ACC112 (cell line): ENCODE measurements at regions not wholly inside any gene's neighbourhood (a gene's known extent, or its start where the extent isn't known, plus 50 kb on each side); places are given as distances from the start of the nearest gene placed in this dataset.

Experiments used
- H2AFZ ChIP-seq: fragments of 200-600 bp; sonication (generic); one replicate; pipeline ENCODE4 v1.6.0; 2017; ENCODE audit warnings: antibody characterized with exemption, low read length; ENCODE audit not compliant: unreplicated experiment
- H3K27ac ChIP-seq: fragments of 200-600 bp; sonication (generic); 2 replicates; pipeline ENCODE4 v1.5.1; 2014; ENCODE audit warnings: low read depth, mild to moderate bottlenecking, antibody characterized with exemption, low read length, moderate library complexity
- H3K27me3 ChIP-seq: fragments of 200-600 bp; sonication (generic); 2 replicates; pipeline ENCODE4 v1.6.1; 2014; ENCODE audit warnings: mild to moderate bottlenecking, antibody characterized with exemption, low read length, moderate library complexity, mixed read lengths; ENCODE audit not compliant: insufficient read depth
- H3K36me3 ChIP-seq: fragments of 200-600 bp; sonication (generic); 2 replicates; pipeline ENCODE4 v1.6.1; 2016; ENCODE audit warnings: mild to moderate bottlenecking, antibody characterized with exemption, low read length, moderate library complexity, mixed read lengths; ENCODE audit not compliant: insufficient read depth
- H3K4me1 ChIP-seq: fragments of 200-600 bp; sonication (generic); one replicate; pipeline ENCODE4 v1.6.1; 2016; ENCODE audit warnings: low read length, mixed read lengths; ENCODE audit not compliant: insufficient read depth, unreplicated experiment, control insufficient read depth
- H3K4me3 ChIP-seq: fragments of 200-600 bp; sonication (generic); 2 replicates; pipeline ENCODE4 v1.5.1; 2014; ENCODE audit warnings: mild to moderate bottlenecking, low read depth, low read length
- H3K79me2 ChIP-seq: fragments of 200-600 bp; sonication (generic); one replicate; pipeline ENCODE4 v1.6.0; 2016; ENCODE audit warnings: low read length; ENCODE audit not compliant: control insufficient read depth, unreplicated experiment, insufficient read depth

- Histone ChIP-seq H3K79me2 (no peaks in the 10 kb centered on the region), H3K4me3 (no peak overlapping the region), H3K27me3 (no peaks in the 10 kb centered on the region), H3K4me1 (peaks cover 8% of the 10 kb centered on the region), H3K36me3 (no peaks in the 10 kb centered on the region), H3K27ac (no peak overlapping the region), H2AFZ (no peak overlapping the region)
Measured at GRCh38 chr3:148128136-148128535, 569.6 kb upstream of the AGTR1 start.

DNA sequence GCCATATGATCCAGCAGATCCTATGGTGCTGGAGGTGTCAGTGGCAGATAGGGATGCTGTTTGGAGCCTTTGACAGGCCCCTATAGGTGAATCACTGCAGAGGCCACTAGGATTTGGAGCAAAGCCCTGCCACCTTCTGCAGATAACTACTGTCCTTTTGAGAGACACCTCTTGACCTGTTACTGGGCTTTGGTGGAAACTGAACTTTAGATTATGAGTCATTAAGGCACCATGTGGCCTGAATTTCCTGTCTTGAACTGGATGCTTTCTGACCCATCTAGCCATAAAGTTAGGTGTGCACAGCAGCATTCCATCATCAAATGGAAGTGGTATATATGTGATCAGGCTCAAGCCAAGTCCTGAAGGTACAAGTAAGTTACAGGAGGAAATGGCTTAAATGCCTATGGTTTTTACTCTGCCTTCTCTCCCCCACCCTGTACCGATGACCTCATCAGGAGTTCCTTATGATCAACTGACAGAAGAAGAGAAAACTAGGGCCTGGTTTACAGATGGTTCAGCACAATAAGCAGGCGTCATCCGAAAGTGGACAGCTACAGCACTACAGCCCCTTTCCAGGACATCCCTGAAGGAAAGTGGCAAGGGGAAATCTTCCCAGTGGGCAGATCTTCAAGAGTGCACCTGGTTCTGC is 565.6 kb upstream of the AGTR1 start:
- H3K36me3 ChIP-seq = no peaks in the 10 kb centered on the region
- no peaks in the 10 kb centered on the region for H3K79me2 ChIP-seq
- H2AFZ ChIP-seq = no peak overlapping the region
- H3K4me3 ChIP-seq = no peak overlapping the region
- peaks cover 8% of the 10 kb centered on the region for H3K4me1 ChIP-seq
- no peaks in the 10 kb centered on the region for H3K27me3 ChIP-seq
- no peak overlapping the region for H3K27ac ChIP-seq

DNA sequence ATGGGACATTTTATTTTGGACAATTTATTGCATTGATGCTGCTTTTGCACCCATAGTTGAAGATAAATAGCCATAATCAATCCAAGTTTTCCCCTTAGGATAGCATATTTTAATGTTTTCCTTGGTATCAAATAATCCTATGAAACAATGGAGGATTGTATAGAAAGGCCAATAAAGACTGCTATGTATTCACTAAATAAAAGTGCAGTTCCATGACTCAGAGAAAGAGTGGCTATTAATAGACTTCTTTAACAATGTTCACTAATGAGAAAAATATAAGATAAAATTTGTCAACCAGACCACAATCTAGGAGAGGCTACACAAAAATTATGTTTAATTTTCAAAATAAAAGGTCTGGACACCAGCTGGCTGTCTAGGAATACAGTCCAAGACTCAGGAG is 560.9 kb upstream of the AGTR1 start:
- Histone ChIP-seq H3K79me2 (no peaks in the 10 kb centered on the region), H2AFZ (no peak overlapping the region), H3K36me3 (no peaks in the 10 kb centered on the region), H3K4me1 (peaks cover 7% of the 10 kb centered on the region), H3K4me3 (no peak overlapping the region), H3K27ac (no peak overlapping the region), H3K27me3 (no peaks in the 10 kb centered on the region)

GRCh38 chr3:148146241-148146640 is 551.5 kb upstream of the AGTR1 start:
- no peak overlapping the region for H3K4me3 ChIP-seq
- no peak overlapping the region for H2AFZ ChIP-seq
- H3K79me2 ChIP-seq = no peaks in the 10 kb centered on the region
- H3K36me3 ChIP-seq = no peaks in the 10 kb centered on the region
- H3K27ac ChIP-seq = no peak overlapping the region
- H3K27me3 ChIP-seq = no peaks in the 10 kb centered on the region
- H3K4me1 ChIP-seq = peaks cover 21% of the 10 kb centered on the region

DNA sequence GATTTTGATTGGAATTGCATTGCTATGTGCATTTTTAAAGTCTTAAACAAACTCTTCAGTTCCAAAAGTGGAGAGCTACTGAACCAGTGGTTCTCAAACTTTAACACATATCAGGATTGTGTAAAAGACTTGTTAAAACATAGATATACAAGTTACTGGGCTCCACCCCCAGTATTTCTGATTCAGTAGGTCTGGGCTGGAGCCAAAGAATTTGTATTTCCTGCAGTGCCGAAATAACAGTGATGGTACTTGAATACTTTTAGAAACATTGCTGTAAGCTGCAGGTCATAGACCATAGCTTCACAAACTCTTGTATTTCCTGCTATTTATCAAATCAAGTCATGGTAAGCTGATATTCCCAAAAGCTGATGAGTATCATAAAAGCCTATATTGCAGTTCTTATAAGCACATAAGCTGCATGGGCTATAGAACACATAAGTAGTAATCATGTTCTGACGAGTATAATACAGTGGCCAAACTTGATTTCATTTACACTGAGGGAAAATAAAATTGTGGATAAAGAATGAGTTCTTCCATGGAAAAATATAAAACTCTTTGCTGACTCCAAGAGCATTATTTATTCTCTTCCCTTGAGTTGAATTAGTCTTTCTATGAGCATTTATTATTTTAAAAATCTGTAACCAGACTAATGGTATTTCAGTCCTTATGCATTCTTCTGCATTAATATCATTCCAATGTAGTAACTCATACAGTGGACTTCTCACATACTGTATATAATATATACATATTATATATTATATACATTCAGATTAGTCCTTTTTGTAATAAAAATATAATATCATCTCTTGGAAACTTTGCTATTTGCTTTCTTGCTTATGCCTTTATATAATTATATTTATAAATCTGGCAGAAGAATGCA is 550.5 kb upstream of the AGTR1 start:
- Histone ChIP-seq H3K4me1 (peaks cover 21% of the 10 kb centered on the region), H3K4me3 (peak overlapping the region; percentile 63; the same call in 1 of the 2 replicates), H3K27ac (peak overlapping the region; percentile 49), H3K27me3 (no peaks in the 10 kb centered on the region), H3K79me2 (no peaks in the 10 kb centered on the region), H3K36me3 (no peaks in the 10 kb centered on the region), H2AFZ (peak overlapping the region; percentile 80)

- no peaks in the 10 kb centered on the region for H3K27me3 ChIP-seq
- H3K4me1 ChIP-seq = peaks cover 21% of the 10 kb centered on the region
- H3K36me3 ChIP-seq = no peaks in the 10 kb centered on the region
- no peaks in the 10 kb centered on the region for H3K79me2 ChIP-seq
- H2AFZ ChIP-seq = peak overlapping the region; percentile 77
- peak overlapping the region; percentile 19; the same call in 1 of the 2 replicates for H3K27ac ChIP-seq
- H3K4me3 ChIP-seq = peak overlapping the region; percentile 13; the same call in 1 of the 2 replicates
Measured at GRCh38 chr3:148147903-148148302, 549.8 kb upstream of the AGTR1 start.

DNA sequence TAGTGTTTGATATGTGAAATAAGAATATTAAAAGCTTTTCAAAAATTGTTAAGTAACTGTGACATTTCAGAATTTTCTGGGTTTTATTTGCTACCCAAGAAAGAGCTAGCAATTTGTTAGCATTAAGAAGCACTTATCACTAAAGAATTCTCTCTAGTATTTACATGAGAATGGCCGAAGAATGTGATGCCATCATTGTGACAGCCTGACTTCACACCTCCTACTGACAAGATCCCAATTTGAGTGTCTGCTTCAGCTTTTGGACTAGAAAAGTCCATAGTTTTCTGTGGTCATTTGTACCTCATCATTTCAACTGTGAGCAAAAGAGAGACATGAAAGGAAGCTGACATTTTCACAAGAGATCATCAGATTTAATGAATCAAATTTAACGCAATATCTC is 548.1 kb upstream of the AGTR1 start:
- Histone ChIP-seq H3K79me2 (no peaks in the 10 kb centered on the region), H3K4me3 (no peak overlapping the region), H3K36me3 (no peaks in the 10 kb centered on the region), H3K27me3 (no peaks in the 10 kb centered on the region), H3K27ac (no peak overlapping the region), H3K4me1 (peaks cover 21% of the 10 kb centered on the region), H2AFZ (peak overlapping the region; percentile 31)

DNA sequence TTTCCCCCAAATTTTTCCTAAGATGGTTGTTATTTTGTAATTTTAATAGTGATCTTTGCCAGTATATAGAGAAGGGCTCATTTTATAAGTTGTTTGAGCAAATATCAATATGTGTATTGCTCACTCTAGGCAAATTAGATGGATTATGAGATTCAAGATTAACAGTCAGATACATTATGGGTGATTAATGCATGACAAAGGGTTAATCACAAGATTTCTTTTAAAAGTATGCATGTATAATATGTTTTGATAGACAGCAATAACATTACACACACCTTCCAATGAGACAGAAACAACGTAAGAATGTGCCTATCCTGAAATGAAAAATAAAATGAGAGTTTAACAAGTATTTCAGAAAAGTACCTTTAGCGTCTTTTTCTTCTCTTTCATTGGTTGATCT is 547.6 kb upstream of the AGTR1 start:
- no peak overlapping the region for H3K4me3 ChIP-seq
- H3K79me2 ChIP-seq = no peaks in the 10 kb centered on the region
- H3K4me1 ChIP-seq = peaks cover 21% of the 10 kb centered on the region
- peak overlapping the region; percentile 31 for H2AFZ ChIP-seq
- H3K27me3 ChIP-seq = no peaks in the 10 kb centered on the region
- H3K36me3 ChIP-seq = no peaks in the 10 kb centered on the region
- no peak overlapping the region for H3K27ac ChIP-seq

DNA sequence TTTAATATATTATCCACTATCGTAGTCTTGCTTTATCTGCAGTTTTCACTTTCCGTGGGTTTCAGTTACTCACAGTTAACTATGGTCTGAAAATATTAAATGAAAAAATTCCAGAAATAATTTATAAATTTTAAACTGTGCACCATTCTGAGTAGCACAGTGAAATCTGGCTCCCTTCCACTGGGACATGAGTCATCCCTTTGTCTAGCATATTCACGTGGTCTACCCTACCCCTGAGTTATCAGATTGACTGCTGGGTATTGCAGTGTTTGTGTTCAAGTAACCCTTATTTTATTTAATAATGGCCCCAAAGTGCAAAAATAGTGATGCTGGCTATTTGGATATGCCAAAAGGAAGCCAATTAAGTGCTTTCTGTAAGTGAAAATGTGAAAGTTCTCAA is 539.5 kb upstream of the AGTR1 start:
- Histone ChIP-seq H2AFZ (peak overlapping the region; percentile 31), H3K27me3 (no peaks in the 10 kb centered on the region), H3K27ac (no peak overlapping the region), H3K4me3 (no peak overlapping the region), H3K79me2 (no peaks in the 10 kb centered on the region), H3K4me1 (peaks cover 3% of the 10 kb centered on the region), H3K36me3 (no peaks in the 10 kb centered on the region)

DNA sequence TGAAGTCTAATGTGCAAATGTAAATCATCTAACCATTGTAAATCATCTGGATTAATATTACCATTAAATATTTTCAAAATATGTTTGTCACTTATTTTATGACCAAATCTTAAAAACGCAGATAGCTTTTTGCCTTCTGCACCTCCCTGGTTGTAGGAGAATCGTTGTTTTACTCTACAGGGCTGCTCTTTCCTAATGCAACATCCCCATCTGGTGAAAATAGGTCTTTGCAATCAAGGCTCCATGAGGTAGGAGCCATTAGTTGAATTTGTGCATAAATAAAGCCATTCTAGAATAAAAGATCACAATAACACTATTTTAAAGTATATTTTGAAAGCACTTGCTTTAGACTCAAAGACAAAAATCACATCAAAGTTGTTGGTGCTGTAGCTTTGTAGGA is 535.6 kb upstream of the AGTR1 start:
- Histone ChIP-seq H3K4me3 (no peak overlapping the region), H2AFZ (no peak overlapping the region), H3K4me1 (peaks cover 3% of the 10 kb centered on the region)

DNA sequence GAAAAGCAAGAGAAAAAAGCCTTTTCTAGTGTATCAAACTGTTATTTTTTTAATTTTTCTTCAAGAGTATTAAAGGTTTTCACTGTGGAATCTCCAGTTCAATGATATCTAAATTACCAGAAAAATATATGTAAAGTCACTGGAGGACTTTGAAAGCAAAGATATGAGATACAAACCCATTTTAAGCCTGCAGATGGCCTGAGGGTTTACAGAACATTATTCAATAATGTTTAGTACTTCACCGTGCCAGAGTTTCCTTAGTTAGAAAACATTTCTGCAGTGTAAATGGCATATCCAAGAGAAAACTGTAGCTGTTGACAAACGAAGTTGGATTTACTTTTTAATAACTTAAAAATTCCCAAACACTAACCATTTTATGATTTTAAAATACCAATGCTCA is 529.4 kb upstream of the AGTR1 start:
- H3K4me3 ChIP-seq = no peak overlapping the region
- no peaks in the 10 kb centered on the region for H3K79me2 ChIP-seq
- peak overlapping the region; percentile 21 for H2AFZ ChIP-seq
- H3K4me1 ChIP-seq = peaks cover 3% of the 10 kb centered on the region
- no peak overlapping the region for H3K27ac ChIP-seq
- no peaks in the 10 kb centered on the region for H3K36me3 ChIP-seq
- H3K27me3 ChIP-seq = no peaks in the 10 kb centered on the region

More for the DNA sequence above, 535.6 kb upstream of the AGTR1 start:
- H3K36me3 ChIP-seq = no peaks in the 10 kb centered on the region
- H3K27me3 ChIP-seq = no peaks in the 10 kb centered on the region
- H3K79me2 ChIP-seq = no peaks in the 10 kb centered on the region
- H3K27ac ChIP-seq = no peak overlapping the region
